ENCODE measurements at regions not wholly inside any gene's neighbourhood (a gene's known extent, or its start where the extent isn't known, plus 50 kb on each side); places are given as distances from the start of the nearest gene placed in this dataset.

GRCh38 chr13:31853643-31854326 is 114.5 kb downstream of the RXFP2 start:
- peaks cover 0 to 4% (median 0%) of the 10 kb centered on the region in 3 donors for H3K4me1 Mint-ChIP-seq
- no peak overlapping the region for H3K27ac Mint-ChIP-seq
- no peaks in the 10 kb centered on the region for H3K27me3 Mint-ChIP-seq
- no peak for DNase-seq
- H3K9me3 Mint-ChIP-seq: no peaks in the 10 kb centered on the region
- H3K4me3 Mint-ChIP-seq: no peak overlapping the region
- no peak for ATAC-seq (ENCODE audit: low read depth in 2 of 2)
- no peaks in the 10 kb centered on the region for H3K36me3 Mint-ChIP-seq

GRCh38 chr13:31859571-31859970 is 120.2 kb downstream of the RXFP2 start:
- Mint-ChIP-seq H3K4me3 (no peak overlapping the region), H3K4me1 (peaks cover 9 to 15% (median 9%) of the 10 kb centered on the region in 3 donors), H3K27ac (peak overlapping the region in 1 of 6 donors; percentile 5), H3K36me3 (no peaks in the 10 kb centered on the region), H3K27me3 (no peaks in the 10 kb centered on the region), H3K9me3 (no peaks in the 10 kb centered on the region)
- ATAC-seq (ENCODE audit: low read depth in 2 of 2) (no peak), DNase-seq (no peak)

GRCh38 chr13:31860002-31860401 is 120.7 kb downstream of the RXFP2 start:
- DNase-seq: no peak
- no peaks in the 10 kb centered on the region for H3K27me3 Mint-ChIP-seq
- peaks cover 9 to 15% (median 9%) of the 10 kb centered on the region in 3 donors for H3K4me1 Mint-ChIP-seq
- H3K4me3 Mint-ChIP-seq: no peak overlapping the region
- H3K9me3 Mint-ChIP-seq: no peaks in the 10 kb centered on the region
- no peak overlapping the region for H3K27ac Mint-ChIP-seq
- no peaks in the 10 kb centered on the region for H3K36me3 Mint-ChIP-seq
- no peak for ATAC-seq (ENCODE audit: low read depth in 2 of 2)

GRCh38 chr13:31862828-31863227 is 123.5 kb downstream of the RXFP2 start:
- Mint-ChIP-seq H3K27ac (no peak overlapping the region), H3K4me3 (no peak overlapping the region), H3K9me3 (no peaks in the 10 kb centered on the region), H3K4me1 (peaks cover 9 to 10% (median 9%) of the 10 kb centered on the region in 3 donors), H3K27me3 (no peaks in the 10 kb centered on the region), H3K36me3 (no peaks in the 10 kb centered on the region)
- no peak for DNase-seq
- peak; percentile 66 to 80 for ATAC-seq (ENCODE audit: low read depth in 2 of 2)

GRCh38 chr13:31864307-31864706 is 125.0 kb downstream of the RXFP2 start:
- ATAC-seq (ENCODE audit: low read depth in 2 of 2): no peak
- no peak overlapping the region for H3K4me3 Mint-ChIP-seq
- H3K27me3 Mint-ChIP-seq: no peaks in the 10 kb centered on the region
- H3K27ac Mint-ChIP-seq: no peak overlapping the region
- peaks cover 5 to 9% (median 8%) of the 10 kb centered on the region in 3 donors for H3K4me1 Mint-ChIP-seq
- H3K9me3 Mint-ChIP-seq: no peaks in the 10 kb centered on the region
- DNase-seq: no peak
- no peaks in the 10 kb centered on the region for H3K36me3 Mint-ChIP-seq

GRCh38 chr13:31866099-31866498 is 126.8 kb downstream of the RXFP2 start:
- H3K4me1 Mint-ChIP-seq: peaks cover 4 to 9% (median 6%) of the 10 kb centered on the region in 3 donors
- no peak overlapping the region for H3K4me3 Mint-ChIP-seq
- H3K36me3 Mint-ChIP-seq: no peaks in the 10 kb centered on the region
- ATAC-seq (ENCODE audit: low read depth in 2 of 2): no peak
- no peak for DNase-seq
- no peaks in the 10 kb centered on the region for H3K9me3 Mint-ChIP-seq
- no peak overlapping the region for H3K27ac Mint-ChIP-seq
- H3K27me3 Mint-ChIP-seq: no peaks in the 10 kb centered on the region

- Mint-ChIP-seq H3K27ac (no peak overlapping the region), H3K4me1 (peaks cover under 1 to 7% (median 6%) of the 10 kb centered on the region in 3 donors)
These were observed 128.4 kb downstream of the RXFP2 start for GRCh38 chr13:31867709-31868108.

GRCh38 chr13:31869582-31869981 is 130.3 kb downstream of the RXFP2 start:
- DNase-seq (no peak), ATAC-seq (ENCODE audit: low read depth in 2 of 2) (no peak)
- Mint-ChIP-seq H3K27me3 (no peaks in the 10 kb centered on the region), H3K36me3 (no peaks in the 10 kb centered on the region), H3K4me3 (no peak overlapping the region), H3K4me1 (no peaks in the 10 kb centered on the region), H3K9me3 (no peaks in the 10 kb centered on the region), H3K27ac (no peak overlapping the region)

More at GRCh38 chr13:31867709-31868108, 128.4 kb downstream of the RXFP2 start:
- Mint-ChIP-seq H3K4me3 (no peak overlapping the region), H3K36me3 (no peaks in the 10 kb centered on the region), H3K27me3 (no peaks in the 10 kb centered on the region), H3K9me3 (no peaks in the 10 kb centered on the region)
- DNase-seq (no peak), ATAC-seq (ENCODE audit: low read depth in 2 of 2) (no peak)

GRCh38 chr13:31870511-31870910 is 131.2 kb downstream of the RXFP2 start:
- ATAC-seq (ENCODE audit: low read depth in 2 of 2) (no peak), DNase-seq (no peak)
- Mint-ChIP-seq H3K36me3 (no peaks in the 10 kb centered on the region), H3K4me1 (no peaks in the 10 kb centered on the region), H3K4me3 (no peak overlapping the region), H3K27me3 (no peaks in the 10 kb centered on the region), H3K9me3 (no peaks in the 10 kb centered on the region), H3K27ac (no peak overlapping the region)

- Mint-ChIP-seq H3K9me3 (no peaks in the 10 kb centered on the region), H3K27me3 (no peaks in the 10 kb centered on the region), H3K36me3 (no peaks in the 10 kb centered on the region), H3K27ac (no peak overlapping the region), H3K4me1 (no peaks in the 10 kb centered on the region), H3K4me3 (no peak overlapping the region)
- no peak for DNase-seq
- no peak for ATAC-seq (ENCODE audit: low read depth in 2 of 2)
These were observed 133.8 kb downstream of the RXFP2 start for GRCh38 chr13:31873145-31873544.

GRCh38 chr13:31875134-31875533 is 135.8 kb downstream of the RXFP2 start:
- Mint-ChIP-seq H3K4me3 (no peak overlapping the region), H3K27ac (no peak overlapping the region), H3K36me3 (no peaks in the 10 kb centered on the region), H3K9me3 (no peaks in the 10 kb centered on the region), H3K4me1 (no peaks in the 10 kb centered on the region), H3K27me3 (no peaks in the 10 kb centered on the region)
- ATAC-seq (ENCODE audit: low read depth in 2 of 2) (no peak), DNase-seq (no peak)

- Mint-ChIP-seq H3K27me3 (no peaks in the 10 kb centered on the region), H3K4me3 (no peak overlapping the region), H3K4me1 (no peaks in the 10 kb centered on the region), H3K9me3 (no peaks in the 10 kb centered on the region), H3K27ac (no peak overlapping the region), H3K36me3 (no peaks in the 10 kb centered on the region)
- DNase-seq (no peak), ATAC-seq (ENCODE audit: low read depth in 2 of 2) (no peak)
These were observed 138.7 kb downstream of the RXFP2 start for GRCh38 chr13:31878052-31878451.

GRCh38 chr13:31878495-31878894 is 139.2 kb downstream of the RXFP2 start:
- H3K4me3 Mint-ChIP-seq: no peak overlapping the region
- H3K27ac Mint-ChIP-seq: no peak overlapping the region
- H3K9me3 Mint-ChIP-seq: no peaks in the 10 kb centered on the region
- H3K36me3 Mint-ChIP-seq: no peaks in the 10 kb centered on the region
- DNase-seq (no peak), ATAC-seq (ENCODE audit: low read depth in 2 of 2) (no peak)
- H3K4me1 Mint-ChIP-seq: no peaks in the 10 kb centered on the region
- no peaks in the 10 kb centered on the region for H3K27me3 Mint-ChIP-seq

- Mint-ChIP-seq H3K27ac (no peak overlapping the region), H3K4me3 (no peak overlapping the region), H3K4me1 (no peaks in the 10 kb centered on the region), H3K9me3 (no peaks in the 10 kb centered on the region), H3K27me3 (no peaks in the 10 kb centered on the region), H3K36me3 (no peaks in the 10 kb centered on the region)
- DNase-seq (no peak), ATAC-seq (ENCODE audit: low read depth in 2 of 2) (no peak)
These were observed 139.6 kb downstream of the RXFP2 start for GRCh38 chr13:31878955-31879354.

Data from naive B cell (primary cell).